AG08396 (cell line): ENCODE measurements at regions not wholly inside any gene's neighbourhood (a gene's known extent, or its start where the extent isn't known, plus 50 kb on each side); places are given as distances from the start of the nearest gene placed in this dataset.
A peak's percentile ranks its signal among the peaks of the same experiment; 100 is the strongest.

Source experiments
- DNase-seq: peaks from one replicate; pipeline ENCODE4 v3.0.0; 2012; ENCODE audit warnings: low spot score, mixed read lengths

DNA sequence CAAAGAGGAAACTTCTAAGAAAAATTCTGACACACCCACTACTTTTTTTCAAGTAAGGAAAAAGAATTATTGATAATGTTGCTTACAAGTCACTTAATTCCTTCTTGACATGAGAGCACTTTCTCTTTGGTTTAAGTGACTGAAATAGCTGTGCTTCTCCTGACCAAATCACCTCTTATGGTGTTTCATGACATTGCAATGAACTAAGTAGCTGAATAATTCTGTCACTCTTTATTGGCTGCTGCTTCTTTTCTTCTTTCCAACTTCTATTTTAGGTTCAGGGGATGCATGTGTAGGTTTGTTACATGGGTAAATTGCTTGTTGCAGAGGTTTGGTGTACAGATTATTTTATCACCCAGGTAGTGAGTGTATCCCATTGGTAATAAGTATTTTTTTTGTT is 447.6 kb upstream of the NETO1 start:
- no peak for DNase-seq

DNA sequence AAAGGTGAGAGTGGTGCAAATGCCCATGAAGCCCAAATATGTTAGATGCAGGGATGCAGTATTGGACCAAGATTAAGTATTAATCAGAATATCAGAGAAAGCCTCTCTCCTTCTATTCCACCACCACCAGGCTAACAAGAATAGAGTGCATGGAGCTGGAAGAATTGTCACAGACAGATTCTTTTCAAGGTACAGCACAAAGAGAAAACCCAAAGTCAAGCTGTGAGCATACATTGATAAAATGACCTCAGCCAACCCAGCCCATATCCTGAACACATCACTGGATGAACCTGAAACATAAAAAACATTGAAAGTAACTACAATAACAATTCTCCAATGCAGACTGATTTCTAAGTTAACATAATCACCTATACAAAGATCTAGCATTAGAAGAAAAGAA is 445.7 kb upstream of the NETO1 start:
- no peak for DNase-seq

DNA sequence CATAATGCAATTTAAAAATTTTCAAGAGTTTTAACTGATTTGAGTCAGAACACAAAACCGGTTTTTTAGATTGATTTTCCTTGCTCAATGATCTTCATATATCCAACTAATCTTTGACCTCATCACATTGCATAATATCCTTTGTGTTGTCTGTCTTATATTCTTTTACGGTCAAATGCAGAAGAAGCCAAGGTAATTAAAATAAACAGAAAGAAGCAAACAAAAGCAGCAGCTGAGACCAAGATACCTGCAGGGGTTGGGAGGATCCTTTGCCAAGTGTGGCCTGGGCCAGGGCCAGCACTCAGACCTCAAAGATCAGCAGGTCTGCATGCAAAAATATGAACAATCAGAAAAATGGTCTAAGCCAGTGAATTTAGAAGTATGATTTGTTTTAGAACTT is 428.9 kb upstream of the NETO1 start:
- no peak for DNase-seq

DNA sequence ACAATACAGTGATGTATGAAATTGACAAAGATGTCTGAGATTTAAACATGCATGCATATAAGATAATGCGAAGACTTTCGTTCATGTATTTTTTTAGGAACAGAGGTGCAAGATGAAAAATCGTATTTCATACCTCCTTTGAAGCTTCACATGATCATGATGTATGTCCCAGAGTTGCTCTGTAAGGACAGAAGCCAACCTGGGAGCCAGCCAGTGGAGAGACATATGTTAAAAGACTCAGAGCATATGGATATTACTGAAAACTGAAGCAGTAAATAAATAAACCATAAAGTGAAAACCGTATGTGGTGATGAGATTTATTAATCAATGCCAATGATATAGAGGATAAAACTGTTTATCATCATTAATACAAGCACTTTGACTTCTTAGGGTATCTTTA is 424.4 kb upstream of the NETO1 start:
- no peak for DNase-seq

DNA sequence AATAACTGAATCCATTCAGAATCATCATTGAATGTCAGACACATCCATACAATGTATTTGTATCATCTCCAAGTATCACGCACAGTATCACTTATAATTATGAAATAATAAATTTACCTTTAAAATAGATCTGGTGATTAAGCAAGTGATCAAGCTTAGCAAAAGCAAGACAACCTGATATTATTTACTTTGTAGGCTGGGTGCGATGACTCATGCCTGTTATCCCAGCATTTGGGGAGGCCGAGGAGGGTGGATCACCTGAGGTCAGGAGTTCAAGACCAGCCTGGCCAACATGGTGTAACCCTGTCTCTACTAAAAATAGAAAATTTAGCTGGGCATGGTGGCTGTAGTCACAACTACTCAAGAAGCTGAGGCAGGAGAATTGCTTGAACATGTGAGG is 421.0 kb upstream of the NETO1 start:
- DNase-seq: no peak

DNA sequence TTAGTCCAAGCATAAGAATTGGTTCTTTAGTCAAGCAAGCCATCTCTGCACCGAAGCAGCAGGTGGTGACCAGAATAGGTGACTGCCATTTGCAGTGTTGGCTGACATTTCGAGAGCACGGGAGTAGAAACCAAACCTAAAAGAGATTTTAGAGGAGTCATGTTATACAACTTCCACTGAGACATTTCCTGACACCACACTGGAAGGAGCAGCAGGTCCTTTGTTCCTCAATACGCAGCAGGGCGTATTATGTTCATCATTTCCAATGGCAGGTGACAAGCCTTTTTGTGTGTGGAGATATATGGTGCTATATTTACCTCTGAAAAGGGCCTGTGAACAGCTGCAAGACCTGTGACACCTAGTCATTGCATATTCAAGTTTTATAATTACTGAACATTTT is 418.8 kb upstream of the NETO1 start:
- DNase-seq: no peak

DNA sequence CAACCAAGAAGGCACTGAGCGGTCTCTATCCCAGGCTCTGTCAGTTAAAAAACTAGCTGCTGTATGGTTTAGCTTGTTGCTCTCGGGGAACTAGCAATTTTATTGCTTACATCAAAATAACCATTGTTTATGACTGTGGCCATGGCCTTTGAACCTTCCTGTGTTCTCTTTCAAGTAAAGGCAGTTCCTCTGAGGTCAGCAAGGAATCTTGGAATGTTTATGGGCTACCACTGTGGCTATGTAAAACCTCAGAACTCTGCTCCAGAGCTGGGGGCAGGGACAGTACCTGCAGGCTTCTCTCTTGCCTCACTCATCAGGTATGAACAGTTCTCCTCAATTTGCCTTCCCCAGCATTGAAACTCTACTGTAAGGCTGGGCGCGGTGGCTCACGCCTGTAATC is 416.0 kb upstream of the NETO1 start:
- peak; percentile 12 for DNase-seq

DNA sequence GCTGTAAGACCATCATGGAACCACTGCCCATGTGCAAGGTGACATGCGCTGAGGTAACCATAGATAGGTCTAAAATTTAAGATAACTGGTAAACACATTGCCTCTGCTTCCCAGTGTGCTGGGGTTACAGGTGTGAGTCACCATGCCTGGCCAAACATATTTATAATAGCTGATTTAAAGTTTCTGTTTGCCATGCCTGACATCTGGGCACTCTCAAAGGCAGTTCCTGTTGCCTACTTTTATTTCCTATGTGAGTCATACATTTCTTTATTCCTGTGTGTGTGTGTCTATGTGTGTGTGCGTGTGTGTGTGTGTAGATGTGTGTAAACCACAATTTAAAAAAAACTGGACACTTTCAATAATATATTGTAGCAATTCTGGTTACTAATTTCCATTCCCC is 415.2 kb upstream of the NETO1 start:
- DNase-seq: no peak

DNA sequence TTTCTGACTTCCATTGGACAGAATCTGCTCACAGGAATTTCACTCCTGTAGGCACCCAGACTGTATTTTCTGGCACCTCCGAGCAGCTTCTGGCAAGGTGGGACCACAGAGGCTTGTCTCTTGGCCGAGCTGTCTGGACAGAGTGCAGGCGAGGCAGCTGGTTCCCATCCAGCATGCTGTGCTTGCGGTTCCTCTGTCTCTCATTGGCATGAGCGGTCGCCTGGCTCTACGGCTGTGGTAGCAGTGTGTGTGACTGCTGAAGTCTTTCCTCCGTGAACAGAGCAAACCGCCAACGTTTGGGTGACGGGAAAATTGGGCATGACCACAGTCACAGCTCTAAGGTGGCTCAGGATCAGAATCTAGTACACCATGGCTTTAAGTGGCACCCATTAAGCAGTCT is 411.7 kb upstream of the NETO1 start:
- DNase-seq: peak; percentile 18

DNA sequence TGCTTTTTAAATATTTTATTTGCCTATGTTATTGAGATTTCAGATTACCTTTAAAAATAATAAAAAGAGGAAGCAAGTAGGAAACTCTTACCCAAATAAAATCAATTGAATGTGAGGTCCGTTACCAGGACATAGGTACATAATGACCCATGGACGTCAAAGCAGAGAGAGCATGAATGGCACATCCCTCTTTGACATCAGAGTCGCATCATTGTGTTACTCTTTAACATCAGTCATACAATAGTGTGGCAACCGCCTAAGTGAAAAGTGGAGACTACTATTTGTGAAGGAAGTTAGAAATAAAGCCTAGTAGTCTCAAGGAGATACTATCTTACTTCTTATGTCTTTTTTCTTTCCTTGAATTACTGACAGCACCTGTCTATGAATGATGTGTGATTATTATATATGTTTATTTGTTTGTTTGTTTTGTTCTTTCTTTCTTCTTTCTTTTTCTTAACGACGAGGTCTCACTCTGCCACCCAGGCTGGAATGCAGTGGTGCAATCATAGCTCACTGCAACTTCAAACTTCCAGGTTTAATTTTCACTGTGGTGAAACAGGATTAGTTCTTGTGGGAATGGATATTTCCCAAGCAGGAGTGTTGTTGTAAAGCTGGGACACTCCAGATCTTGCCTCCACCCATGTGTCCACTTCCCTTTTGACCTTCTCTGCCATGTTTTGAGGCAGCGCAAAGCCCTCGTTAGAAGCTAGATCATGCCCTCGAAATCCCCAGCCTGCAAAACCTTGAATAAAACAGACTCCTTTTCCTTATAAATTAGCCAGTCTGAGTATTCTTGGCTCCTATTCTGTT is 407.2 kb upstream of the NETO1 start:
- DNase-seq: no peak

DNA sequence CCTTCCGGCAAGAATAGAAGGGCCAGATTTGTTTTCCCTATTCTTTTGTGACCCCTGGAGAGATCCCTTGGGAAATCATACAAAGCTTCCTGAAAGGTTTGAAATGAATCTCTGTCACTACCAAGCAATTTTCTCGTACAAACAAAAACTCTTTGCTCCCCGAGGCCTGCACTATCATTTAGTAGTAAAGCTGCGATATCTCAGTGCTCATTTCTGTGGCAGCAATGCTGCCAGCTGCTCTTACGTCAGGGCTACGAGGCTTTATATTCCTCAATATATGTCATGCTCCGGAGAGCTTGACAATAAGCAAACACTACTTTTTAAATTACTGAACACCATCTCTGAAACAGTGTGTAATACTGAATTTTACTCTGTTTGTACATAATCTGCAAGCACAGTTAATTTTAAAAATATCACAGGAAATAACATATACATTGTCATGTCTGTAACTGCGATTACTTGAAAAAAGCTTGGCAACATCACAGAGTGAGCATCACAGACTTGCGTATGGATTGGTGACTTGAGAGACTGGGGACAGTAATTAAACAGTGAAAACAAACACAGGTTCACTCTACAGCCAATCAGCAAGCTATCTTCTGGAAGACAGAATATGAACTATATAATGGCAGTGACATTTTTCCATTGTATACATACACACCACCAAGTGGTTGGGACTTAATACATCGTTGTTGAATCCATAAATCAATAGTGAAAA is 403.3 kb upstream of the NETO1 start:
- DNase-seq: no peak

DNA sequence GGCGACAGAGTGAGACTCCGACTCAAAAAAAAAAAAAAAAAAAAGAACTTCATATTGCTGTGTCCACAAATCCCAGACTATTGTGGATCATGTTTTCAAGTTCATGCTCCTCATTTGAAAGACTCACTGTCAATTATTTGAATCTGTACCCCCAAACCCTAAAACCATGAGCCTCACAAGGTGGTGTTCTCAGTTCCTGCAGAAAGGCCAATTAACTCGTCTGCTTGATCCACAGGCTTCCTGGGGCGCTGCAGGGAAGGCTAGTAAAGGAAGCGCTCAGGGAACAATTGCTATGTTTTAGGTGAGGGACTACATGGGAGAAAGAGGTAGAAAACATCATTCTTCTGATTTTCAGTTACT is 396.8 kb upstream of the NETO1 start:
- DNase-seq: no peak

DNA sequence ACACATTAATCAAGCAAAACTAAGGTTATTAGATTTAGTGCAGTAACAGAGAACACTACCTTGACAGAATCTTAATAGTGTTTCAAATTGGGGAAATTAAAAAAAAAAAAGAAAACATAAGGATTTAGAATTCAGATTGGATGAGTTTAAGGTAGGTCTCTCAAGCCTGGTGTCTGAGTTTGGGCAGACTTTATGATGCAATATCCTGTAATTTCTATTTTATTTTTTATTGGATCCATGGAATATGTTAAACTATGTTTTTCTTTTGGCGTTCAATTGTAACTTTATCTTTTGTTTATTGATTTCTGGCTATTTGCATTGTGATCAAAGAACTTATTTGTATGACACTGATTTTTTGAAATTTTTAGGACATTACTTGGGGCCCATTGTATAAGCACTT is 394.1 kb upstream of the NETO1 start:
- no peak for DNase-seq

DNA sequence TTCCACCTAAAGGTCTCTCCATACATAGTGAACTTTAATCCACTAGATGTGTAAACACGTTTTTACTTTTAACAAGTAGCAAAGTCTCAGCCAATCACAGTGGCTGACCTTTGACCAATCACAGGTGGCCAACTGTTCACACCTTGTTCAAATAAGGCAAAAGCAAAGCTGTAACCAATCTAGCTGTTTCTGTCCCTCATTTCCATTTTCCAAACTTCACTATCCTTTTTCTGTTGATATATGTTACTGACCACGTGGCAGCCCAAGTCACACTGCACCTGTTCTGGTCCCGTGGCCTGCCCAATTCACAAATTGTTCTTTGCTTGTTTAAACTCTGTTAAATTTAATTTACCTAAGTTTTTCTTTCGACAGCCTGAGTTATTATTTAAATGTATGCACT is 393.5 kb upstream of the NETO1 start:
- no peak for DNase-seq

DNA sequence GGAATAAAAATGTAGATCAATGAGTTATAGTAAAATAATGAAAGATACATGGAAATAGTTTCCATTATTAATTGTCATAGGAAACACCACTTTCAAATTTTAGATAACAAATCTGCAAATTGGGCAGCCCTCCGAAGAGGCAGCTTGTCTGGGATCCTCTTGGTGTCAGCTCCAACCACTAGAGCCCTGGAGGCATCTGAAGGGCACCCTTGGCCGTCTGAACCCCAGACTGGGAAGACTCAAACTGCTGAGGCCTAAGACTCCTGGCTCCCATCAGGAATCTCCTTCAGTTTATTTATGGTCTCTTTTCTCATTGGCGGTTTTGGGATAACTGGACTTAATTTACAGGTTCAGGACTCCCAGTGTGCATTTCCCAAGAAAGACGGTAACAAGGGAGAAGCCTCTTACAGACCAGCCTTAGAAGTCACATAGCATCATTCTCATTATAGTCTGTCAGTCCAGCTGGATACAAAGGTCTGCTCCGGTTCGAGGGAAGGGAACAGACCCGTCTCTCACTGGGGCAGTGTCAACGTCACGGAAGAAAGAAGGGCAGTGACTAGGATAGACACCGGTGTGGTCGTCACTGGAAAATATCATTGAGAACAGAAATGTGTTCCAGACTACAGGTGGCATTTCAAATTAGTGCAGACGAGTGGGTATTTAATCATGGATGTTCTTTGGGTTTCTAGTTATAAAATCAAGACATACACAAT is 390.7 kb upstream of the NETO1 start:
- DNase-seq: no peak

DNA sequence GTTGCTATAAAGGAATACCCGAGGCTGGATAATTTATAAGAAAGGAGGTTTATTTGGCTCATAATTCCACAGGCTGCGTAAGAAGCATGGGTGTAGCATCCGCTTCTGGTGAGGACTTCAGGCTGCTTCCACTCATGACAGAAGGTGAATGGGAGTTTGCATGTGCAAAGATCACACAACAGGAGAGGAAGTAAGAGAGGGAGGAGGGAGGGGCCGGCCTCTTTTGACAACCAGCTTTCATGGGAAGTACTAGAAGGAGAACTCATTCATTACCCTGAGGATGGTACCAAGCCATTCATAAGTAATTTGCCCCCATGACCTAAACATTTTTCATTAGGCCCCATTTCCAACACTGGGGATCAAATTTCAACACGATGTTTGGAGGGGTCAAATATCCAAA is 386.8 kb upstream of the NETO1 start:
- no peak for DNase-seq

DNA sequence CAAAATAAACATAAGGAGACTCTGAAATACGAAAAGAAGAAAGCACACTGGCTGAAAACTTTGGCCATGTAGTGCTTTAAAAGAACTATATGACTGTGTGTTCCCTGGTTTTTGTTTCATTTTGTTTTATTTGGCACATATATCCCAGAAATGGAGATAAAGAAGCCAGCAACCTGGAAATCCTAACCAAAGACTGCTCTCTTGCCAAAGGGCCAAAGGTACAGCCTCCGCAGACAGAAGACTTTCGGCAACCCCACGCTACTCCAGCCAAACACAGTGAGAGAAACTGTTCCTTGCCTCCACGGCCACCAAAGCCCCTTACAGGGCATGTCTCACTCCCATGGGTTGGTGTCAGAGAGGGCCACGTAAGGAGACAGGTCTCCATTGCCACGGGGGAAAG is 381.2 kb upstream of the NETO1 start:
- DNase-seq: no peak

DNA sequence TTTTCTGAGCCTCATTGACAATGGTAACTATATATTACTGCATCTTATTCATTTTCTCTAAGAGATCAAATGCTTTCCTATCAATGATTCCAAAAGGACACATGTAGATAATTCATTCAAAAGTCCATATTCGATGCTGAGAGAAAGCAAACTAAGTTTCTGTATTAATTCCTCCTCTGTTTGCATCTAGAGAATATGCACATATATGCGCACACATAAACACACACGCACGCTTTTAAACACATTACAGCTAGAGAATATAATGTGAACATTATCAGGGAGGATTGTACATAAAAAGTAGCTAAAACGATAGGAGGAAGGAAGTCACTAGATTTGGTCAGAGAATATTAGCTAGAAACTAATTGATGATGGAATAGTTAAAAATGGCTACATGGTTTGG is 379.0 kb upstream of the NETO1 start:
- no peak for DNase-seq

DNA sequence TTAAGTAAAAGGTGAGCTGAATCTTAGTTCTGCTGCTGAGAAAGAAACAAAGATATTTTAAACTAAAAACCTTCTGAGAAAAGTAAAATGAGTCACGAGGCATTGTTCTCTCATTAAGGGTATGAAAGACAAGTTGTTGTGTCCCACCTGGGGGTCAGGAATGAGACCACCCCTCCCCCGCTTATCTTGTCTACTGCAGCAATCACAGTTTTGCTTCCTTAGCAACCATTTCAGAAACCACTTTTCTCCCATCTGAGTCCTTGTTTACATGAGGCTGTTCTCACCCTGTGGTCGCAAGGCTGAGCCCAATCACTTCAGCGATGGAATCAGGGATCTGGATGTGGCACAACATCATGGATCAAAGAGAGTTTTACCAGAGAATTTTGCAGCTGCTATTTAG is 377.6 kb upstream of the NETO1 start:
- DNase-seq: no peak

DNA sequence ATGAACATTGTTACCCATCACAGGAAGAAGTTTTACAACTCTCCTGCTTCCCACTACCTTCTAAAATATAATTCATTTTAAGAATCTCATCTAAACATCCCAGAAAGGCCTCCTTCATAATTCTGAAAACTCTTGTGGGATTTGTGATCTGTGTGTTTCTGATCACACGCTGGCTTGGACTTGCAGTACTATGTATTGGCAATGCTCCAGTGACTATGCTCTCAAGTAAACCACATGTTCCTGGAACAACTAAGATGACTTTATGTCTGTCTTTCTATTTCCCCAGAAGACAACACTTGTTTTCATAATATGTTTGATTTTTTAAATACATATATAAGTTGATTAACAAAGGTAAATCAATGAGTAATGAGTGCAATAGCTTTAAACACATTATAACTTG is 376.6 kb upstream of the NETO1 start:
- no peak for DNase-seq

DNA sequence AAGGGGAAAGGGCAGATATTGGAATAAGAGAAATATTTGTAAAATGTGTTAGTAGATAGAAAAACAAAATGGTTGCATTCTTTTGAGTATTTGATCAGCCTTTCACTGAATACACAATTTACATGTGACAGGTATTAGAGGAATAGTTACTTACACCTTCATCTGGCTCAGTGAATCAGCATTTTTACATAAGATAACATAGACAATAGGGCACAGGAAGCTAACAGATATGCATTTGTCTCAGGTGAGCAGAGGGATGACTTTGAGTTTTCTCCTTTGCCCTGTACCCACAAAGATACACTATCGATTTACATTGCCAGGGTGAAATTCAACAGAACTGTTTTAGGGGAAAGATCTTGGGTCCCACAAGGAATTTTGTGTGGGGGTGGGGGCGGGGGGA is 373.1 kb upstream of the NETO1 start:
- DNase-seq: no peak

DNA sequence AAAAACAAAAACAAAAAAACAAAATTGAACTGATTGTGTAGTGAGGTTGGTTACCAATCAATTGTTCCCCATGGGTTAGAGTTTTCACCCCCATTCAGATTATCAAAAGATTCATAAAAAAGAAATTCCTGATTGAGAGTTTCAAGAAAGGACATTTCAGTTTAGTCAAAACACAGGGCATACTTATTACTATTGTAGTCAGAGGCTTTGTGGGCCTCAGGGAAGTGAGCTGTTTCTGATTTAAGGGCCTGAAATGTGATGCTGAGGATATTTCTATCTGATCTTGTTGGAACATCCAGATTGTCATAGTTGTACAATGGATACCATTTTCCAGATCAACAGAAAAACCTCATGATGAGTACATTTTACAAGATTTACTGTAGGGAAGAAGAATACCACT is 368.1 kb upstream of the NETO1 start:
- DNase-seq: no peak

DNA sequence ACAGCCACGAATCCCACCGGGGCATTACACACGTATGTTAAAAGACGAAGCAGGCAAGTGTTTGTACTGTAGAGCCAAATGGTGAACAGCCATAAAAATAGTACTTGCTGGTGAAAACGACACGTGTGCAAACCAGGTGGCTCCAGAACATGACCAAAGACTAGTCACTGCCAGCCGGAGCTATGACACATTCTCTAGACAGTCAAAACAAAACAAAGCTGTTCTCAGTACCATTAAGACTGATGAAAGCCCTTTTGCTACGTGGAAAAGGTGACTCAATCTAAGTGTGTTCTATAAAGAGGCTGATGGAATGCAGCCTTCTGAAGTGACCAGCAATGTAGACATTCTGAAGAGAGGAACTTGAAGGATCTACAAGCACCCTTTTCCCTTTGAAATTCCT is 367.7 kb upstream of the NETO1 start:
- peak; percentile 56 for DNase-seq
